K562 (cell line): ENCODE measurements at regions not wholly inside any gene's neighbourhood (a gene's known extent, or its start where the extent isn't known, plus 50 kb on each side); places are given as distances from the start of the nearest gene placed in this dataset.
A peak's percentile ranks its signal among the peaks of the same experiment; 100 is the strongest.

Source experiments
- DPF2 ChIP-seq: fragments of 450-650 bp; IDR thresholded peaks from 2 replicates; pipeline ENCODE4 v1.6.1; 2016
- FOS ChIP-seq: IDR thresholded peaks from 3 replicates; pipeline ENCODE4 v1.6.1; 2011; ENCODE audit not compliant: insufficient read length; ENCODE audit errors: extremely low read depth
- HDAC6 ChIP-seq: IDR thresholded peaks from 2 replicates; pipeline ENCODE4 v1.6.1; 2012; ENCODE audit warnings: low read depth, mild to moderate bottlenecking, control low read depth, inconsistent platforms, low read length, moderate library complexity
- HMG20B ChIP-seq: fragments of 250-450 bp; sonication (Bioruptor Pico); IDR thresholded peaks from 2 replicates; pipeline ENCODE4 v1.5.0; 2021; ENCODE audit warnings: mild to moderate bottlenecking
- HNRNPH1 ChIP-seq: fragments of 200-400 bp; formaldehyde crosslinking; optimal IDR thresholded peaks from 2 replicates; pipeline ENCODE3; 2017; ENCODE audit warnings: low read depth, mild to moderate bottlenecking, low read length, moderate library complexity
- HSF4 ChIP-seq: fragments of 250-450 bp; sonication (Bioruptor Pico); IDR thresholded peaks from 2 replicates; pipeline ENCODE4 v2.1.2; 2022; ENCODE audit warnings: mild to moderate bottlenecking, moderate library complexity, borderline replicate concordance
- KAT7 ChIP-seq: sonication (generic); formaldehyde crosslinking; IDR thresholded peaks from 2 replicates; pipeline ENCODE4 v1.8.0; 2022; ENCODE audit warnings: missing genetic modification reagents, mild to moderate bottlenecking, borderline replicate concordance
- KDM1A ChIP-seq, 2 experiments: fragments of 450-650 bp; IDR thresholded peaks; 2 replicates each; pipeline ENCODE4 v1.6.1; 2016; ENCODE audit warnings: mild to moderate bottlenecking in 2 of 2
- MAZ ChIP-seq, 2 experiments: fragments of 450-650 bp in 1 of 2; sonication (generic) in 1 of 2; formaldehyde crosslinking; IDR thresholded peaks in 1 of 2; conservative IDR thresholded peaks in 1 of 2; 2 replicates each; pipeline versions ENCODE4 v1.4.0 to v1.5.0; 2020; ENCODE audit warnings: mild to moderate bottlenecking in 1 of 2, missing genetic modification reagents in 1 of 2
- MTA2 ChIP-seq: fragments of 450-650 bp; IDR thresholded peaks from 2 replicates; pipeline ENCODE4 v1.6.1; 2016; ENCODE audit warnings: low read depth
- NCOA2 ChIP-seq, 2 experiments: fragments of 450-650 bp; IDR thresholded peaks; 2 replicates each; pipeline ENCODE4 v1.6.1; 2018; ENCODE audit warnings: mild to moderate bottlenecking in 2 of 2, moderate library complexity in 1 of 2; ENCODE audit not compliant: partially characterized antibody in 2 of 2
- NFATC3 ChIP-seq: fragments of 450-650 bp; IDR thresholded peaks from 2 replicates; pipeline ENCODE4 v1.6.1; 2017; ENCODE audit warnings: mild to moderate bottlenecking
- NFE2L1 ChIP-seq: fragments of 450-650 bp; IDR thresholded peaks from 2 replicates; pipeline ENCODE4 v1.6.1; 2016; ENCODE audit warnings: missing genetic modification characterization, low read depth, mild to moderate bottlenecking, missing compliant biosample characterization, moderate library complexity, borderline replicate concordance
- NR1H2 ChIP-seq: sonication (generic); formaldehyde crosslinking; IDR thresholded peaks from 2 replicates; pipeline ENCODE4 v1.4.0; 2020; ENCODE audit warnings: mild to moderate bottlenecking, missing genetic modification reagents
- PHTF2 ChIP-seq: fragments of 250-450 bp; sonication (Bioruptor Pico); IDR thresholded peaks from 2 replicates; pipeline ENCODE4 v1.5.0; 2021; ENCODE audit warnings: mild to moderate bottlenecking
- PURB ChIP-seq: sonication (generic); formaldehyde crosslinking; IDR thresholded peaks from 2 replicates; pipeline ENCODE4 v1.9.0; 2021; ENCODE audit warnings: low read depth, mild to moderate bottlenecking, missing genetic modification reagents
- RBM34 ChIP-seq: fragments of 200-400 bp; formaldehyde crosslinking; IDR thresholded peaks from 2 replicates; pipeline ENCODE4 v1.6.1; 2018; ENCODE audit warnings: low read length, borderline replicate concordance; ENCODE audit not compliant: insufficient read depth
- SP2 ChIP-seq: IDR thresholded peaks from 2 replicates; pipeline ENCODE4 v1.6.1; 2011; ENCODE audit warnings: mild to moderate bottlenecking, low read depth, low read length, moderate library complexity; ENCODE audit not compliant: poor library complexity, severe bottlenecking; ENCODE audit errors: extremely low read depth
- TEAD4 ChIP-seq, 2 experiments: sonication (generic) in 1 of 2; formaldehyde crosslinking in 1 of 2; IDR thresholded peaks; 2 replicates each; pipeline versions ENCODE4 v1.6.1 to v1.8.0; 2012 to 2022; ENCODE audit warnings: borderline replicate concordance in 1 of 2, inconsistent platforms in 1 of 2, low read length in 1 of 2, mild to moderate bottlenecking in 1 of 2, missing genetic modification reagents in 1 of 2
- YBX1 ChIP-seq: fragments of 450-650 bp; IDR thresholded peaks from 2 replicates; pipeline ENCODE4 v1.7.1; 2016; ENCODE audit warnings: mild to moderate bottlenecking
- ZBTB1 ChIP-seq: sonication (generic); formaldehyde crosslinking; IDR thresholded peaks from 2 replicates; pipeline ENCODE4 v1.8.1; 2023; ENCODE audit warnings: missing genetic modification reagents, low read depth, mild to moderate bottlenecking, borderline replicate concordance
- ZFPM2 ChIP-seq: fragments of 250-450 bp; sonication (Bioruptor Pico); IDR thresholded peaks from 2 replicates; pipeline ENCODE4 v1.5.1; 2022; ENCODE audit warnings: mild to moderate bottlenecking
- ZNF174 ChIP-seq: fragments of 250-450 bp; sonication (Bioruptor Pico); IDR thresholded peaks from 2 replicates; pipeline ENCODE4 v1.4.0; 2020; ENCODE audit warnings: mild to moderate bottlenecking
- ZNF217 ChIP-seq: sonication (generic); formaldehyde crosslinking; IDR thresholded peaks from 2 replicates; pipeline ENCODE4 v1.8.0; 2022; ENCODE audit warnings: mild to moderate bottlenecking, missing genetic modification reagents
- ZNF445 ChIP-seq: fragments of 250-450 bp; sonication (Bioruptor Pico); IDR thresholded peaks from 2 replicates; pipeline ENCODE4 v1.4.0; 2020; ENCODE audit warnings: low read depth, mild to moderate bottlenecking, moderate library complexity
- TF ChIP-seq, protein P1 (sequence below): fragments of 450-650 bp; IDR thresholded peaks from 2 replicates; pipeline ENCODE4 v1.6.1; 2016; ENCODE audit warnings: mild to moderate bottlenecking
- TF ChIP-seq, protein P2 (sequence below): fragments of 250-450 bp; sonication (Bioruptor Pico); IDR thresholded peaks from 2 replicates; pipeline ENCODE4 v1.5.0; 2020; ENCODE audit warnings: mild to moderate bottlenecking

DNA sequence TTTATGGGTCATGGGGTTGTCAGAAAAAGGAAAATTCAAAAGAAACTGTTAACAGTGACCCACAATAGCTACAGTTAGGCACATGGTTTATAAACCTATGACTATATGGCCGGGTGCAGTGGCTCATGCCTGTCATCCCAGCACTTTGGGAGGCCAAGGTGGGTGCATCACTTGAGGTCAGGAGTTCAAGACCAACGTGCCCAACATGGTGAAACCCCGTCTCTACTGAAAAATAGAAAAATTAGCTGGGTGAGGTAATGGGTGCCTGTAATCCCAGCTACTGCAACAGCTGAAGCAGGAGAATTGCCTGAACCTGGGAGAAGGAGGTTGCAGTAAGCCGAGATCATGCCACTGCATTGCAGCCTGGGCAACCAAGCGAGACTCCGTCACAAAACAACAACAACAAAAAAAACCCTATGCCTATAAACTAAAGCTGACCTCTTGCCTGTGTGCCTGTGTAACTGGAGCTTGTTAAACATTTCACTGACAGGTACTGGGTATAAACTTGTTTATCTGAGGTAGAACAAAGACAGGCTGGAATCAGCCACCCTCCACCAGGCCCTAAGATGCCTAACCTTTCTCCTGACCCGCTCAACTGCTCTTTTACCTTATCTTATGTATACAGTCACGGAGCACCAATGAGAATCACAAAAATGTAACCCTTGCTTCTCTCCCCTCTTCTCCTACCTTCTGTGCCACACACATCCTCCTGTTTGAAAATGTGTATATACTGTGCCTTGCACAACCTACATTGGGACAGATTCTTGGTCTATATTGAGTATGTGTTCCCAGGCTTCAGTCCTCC, 62.9 kb upstream of the ATF7IP2 start (continued):
- no peak for TF ChIP-seq ZBTB1 (CRISPR knock-in tag)
- TF ChIP-seq KAT7 (CRISPR knock-in tag) = no peak
- TF ChIP-seq, protein P1, sequence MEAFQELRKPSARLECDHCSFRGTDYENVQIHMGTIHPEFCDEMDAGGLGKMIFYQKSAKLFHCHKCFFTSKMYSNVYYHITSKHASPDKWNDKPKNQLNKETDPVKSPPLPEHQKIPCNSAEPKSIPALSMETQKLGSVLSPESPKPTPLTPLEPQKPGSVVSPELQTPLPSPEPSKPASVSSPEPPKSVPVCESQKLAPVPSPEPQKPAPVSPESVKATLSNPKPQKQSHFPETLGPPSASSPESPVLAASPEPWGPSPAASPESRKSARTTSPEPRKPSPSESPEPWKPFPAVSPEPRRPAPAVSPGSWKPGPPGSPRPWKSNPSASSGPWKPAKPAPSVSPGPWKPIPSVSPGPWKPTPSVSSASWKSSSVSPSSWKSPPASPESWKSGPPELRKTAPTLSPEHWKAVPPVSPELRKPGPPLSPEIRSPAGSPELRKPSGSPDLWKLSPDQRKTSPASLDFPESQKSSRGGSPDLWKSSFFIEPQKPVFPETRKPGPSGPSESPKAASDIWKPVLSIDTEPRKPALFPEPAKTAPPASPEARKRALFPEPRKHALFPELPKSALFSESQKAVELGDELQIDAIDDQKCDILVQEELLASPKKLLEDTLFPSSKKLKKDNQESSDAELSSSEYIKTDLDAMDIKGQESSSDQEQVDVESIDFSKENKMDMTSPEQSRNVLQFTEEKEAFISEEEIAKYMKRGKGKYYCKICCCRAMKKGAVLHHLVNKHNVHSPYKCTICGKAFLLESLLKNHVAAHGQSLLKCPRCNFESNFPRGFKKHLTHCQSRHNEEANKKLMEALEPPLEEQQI = no peak; the same call in 1 of the 2 replicates
- no peak for TF ChIP-seq RBM34
- TF ChIP-seq, protein P2, sequence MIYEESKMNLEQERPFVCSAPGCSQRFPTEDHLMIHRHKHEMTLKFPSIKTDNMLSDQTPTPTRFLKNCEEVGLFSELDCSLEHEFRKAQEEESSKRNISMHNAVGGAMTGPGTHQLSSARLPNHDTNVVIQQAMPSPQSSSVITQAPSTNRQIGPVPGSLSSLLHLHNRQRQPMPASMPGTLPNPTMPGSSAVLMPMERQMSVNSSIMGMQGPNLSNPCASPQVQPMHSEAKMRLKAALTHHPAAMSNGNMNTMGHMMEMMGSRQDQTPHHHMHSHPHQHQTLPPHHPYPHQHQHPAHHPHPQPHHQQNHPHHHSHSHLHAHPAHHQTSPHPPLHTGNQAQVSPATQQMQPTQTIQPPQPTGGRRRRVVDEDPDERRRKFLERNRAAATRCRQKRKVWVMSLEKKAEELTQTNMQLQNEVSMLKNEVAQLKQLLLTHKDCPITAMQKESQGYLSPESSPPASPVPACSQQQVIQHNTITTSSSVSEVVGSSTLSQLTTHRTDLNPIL (CRISPR knock-in tag) = no peak
- no peak for TF ChIP-seq HMG20B (CRISPR knock-in tag)
- TF ChIP-seq PURB (CRISPR knock-in tag) = no peak
- peak; percentile 89 to 94 for TF ChIP-seq KDM1A (IDR thresholded peaks at IDR 0.05)
- TF ChIP-seq HNRNPH1 = no peak
- no peak for TF ChIP-seq PHTF2 (CRISPR knock-in tag)
- no peak for TF ChIP-seq ZNF217
- peak in 1 of 2 experiments; percentile 42 for TF ChIP-seq NCOA2 (IDR thresholded peaks at IDR 0.05; ENCODE audit: partially characterized antibody in 2 of 2)
- TF ChIP-seq DPF2 = peak; percentile 80
- no peak for TF ChIP-seq FOS
- no peak for TF ChIP-seq ZNF445 (CRISPR knock-in tag)
- TF ChIP-seq ZNF174 (CRISPR knock-in tag) = no peak
- no peak for TF ChIP-seq SP2
- no peak for TF ChIP-seq NR1H2 (CRISPR knock-in tag)
- TF ChIP-seq TEAD4 (IDR thresholded peaks at IDR 0.05; ENCODE audit: low read length) = peak; percentile 70
- TF ChIP-seq TEAD4 (CRISPR knock-in tag; IDR thresholded peaks at IDR 0.05; ENCODE audit: borderline replicate concordance) = no peak
- TF ChIP-seq YBX1 = no peak
- no peak for TF ChIP-seq NFE2L1
- no peak for TF ChIP-seq HDAC6
- TF ChIP-seq MTA2 = peak; percentile 51
- no peak for TF ChIP-seq HSF4 (CRISPR knock-in tag)
- TF ChIP-seq MAZ (CRISPR knock-in tag; conservative IDR thresholded peaks at IDR 0.05 in 1 of 2, IDR thresholded peaks at IDR 0.05 in 1 of 2) = no peak
- no peak for TF ChIP-seq ZFPM2 (CRISPR knock-in tag)
- TF ChIP-seq NFATC3 = no peak
